Suprapubic skin (tissue), 3 donors: ENCODE measurements at regions not wholly inside any gene's neighbourhood (a gene's known extent, or its start where the extent isn't known, plus 50 kb on each side); places are given as distances from the start of the nearest gene placed in this dataset.

ENCODE experiments used
- POLR2A ChIP-seq, 2 donors: fragments of 450-650 bp; IDR thresholded peaks; one replicate each; pipeline ENCODE4 v1.6.1; 2017; ENCODE audit warnings: antibody characterized with exemption in 2 of 2, mild to moderate bottlenecking in 2 of 2, moderate library complexity in 2 of 2
- TF ChIP-seq, protein P1 (sequence below), 2 donors: fragments of 200-600 bp in 1 of 2; fragments of 450-650 bp in 1 of 2; sonication (generic) in 1 of 2; IDR thresholded peaks; one replicate each; pipeline ENCODE4 v1.5.1; 2016 to 2019; ENCODE audit warnings: antibody characterized with exemption in 2 of 2, mild to moderate bottlenecking in 1 of 2, moderate library complexity in 1 of 2

DNA sequence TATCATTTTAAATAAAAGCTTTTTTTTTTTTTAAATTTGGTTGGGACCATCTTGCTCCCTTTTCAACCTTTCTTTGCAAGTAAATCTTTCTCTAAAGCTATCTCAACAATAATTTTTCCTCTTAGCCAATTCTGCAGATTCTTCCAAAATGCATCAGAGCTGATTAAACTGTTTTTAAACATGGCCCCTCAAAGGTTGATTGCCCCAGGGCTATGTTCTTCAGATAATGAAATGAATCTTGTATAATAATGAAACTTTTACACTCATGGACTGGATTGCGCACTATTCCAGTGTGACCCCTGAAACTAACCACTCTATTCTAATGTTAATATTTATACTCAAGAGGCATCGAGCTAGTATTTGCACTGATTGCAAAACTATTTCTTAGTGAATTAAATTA, 222.8 kb upstream of the PRDM9 start:
- TF ChIP-seq, protein P1, sequence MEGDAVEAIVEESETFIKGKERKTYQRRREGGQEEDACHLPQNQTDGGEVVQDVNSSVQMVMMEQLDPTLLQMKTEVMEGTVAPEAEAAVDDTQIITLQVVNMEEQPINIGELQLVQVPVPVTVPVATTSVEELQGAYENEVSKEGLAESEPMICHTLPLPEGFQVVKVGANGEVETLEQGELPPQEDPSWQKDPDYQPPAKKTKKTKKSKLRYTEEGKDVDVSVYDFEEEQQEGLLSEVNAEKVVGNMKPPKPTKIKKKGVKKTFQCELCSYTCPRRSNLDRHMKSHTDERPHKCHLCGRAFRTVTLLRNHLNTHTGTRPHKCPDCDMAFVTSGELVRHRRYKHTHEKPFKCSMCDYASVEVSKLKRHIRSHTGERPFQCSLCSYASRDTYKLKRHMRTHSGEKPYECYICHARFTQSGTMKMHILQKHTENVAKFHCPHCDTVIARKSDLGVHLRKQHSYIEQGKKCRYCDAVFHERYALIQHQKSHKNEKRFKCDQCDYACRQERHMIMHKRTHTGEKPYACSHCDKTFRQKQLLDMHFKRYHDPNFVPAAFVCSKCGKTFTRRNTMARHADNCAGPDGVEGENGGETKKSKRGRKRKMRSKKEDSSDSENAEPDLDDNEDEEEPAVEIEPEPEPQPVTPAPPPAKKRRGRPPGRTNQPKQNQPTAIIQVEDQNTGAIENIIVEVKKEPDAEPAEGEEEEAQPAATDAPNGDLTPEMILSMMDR (IDR thresholded peaks at IDR 0.05) = no peak
- no peak for TF ChIP-seq POLR2A (IDR thresholded peaks at IDR 0.05)
